CD14-positive monocyte (primary cell): ENCODE measurements at regions not wholly inside any gene's neighbourhood (a gene's known extent, or its start where the extent isn't known, plus 50 kb on each side); places are given as distances from the start of the nearest gene placed in this dataset.

Source experiments
- DNase-seq, 3 donors: peaks; one replicate each; pipeline ENCODE4 v3.0.0-alpha.2; 2011 to 2022
- H2AFZ ChIP-seq: 2 replicates; pipeline ENCODE4 v1.6.0; 2012; ENCODE audit warnings: mild to moderate bottlenecking, low read depth, low read length, inconsistent platforms; ENCODE audit not compliant: insufficient read depth, poor library complexity, severe bottlenecking
- H3K27ac ChIP-seq, 2 donors: 1 replicate in 1 of 2; 2 replicates in 1 of 2; pipeline ENCODE4 v1.5.1; 2012 to 2013; ENCODE audit warnings: low read length in 2 of 2, control low read depth in 1 of 2, inconsistent platforms in 1 of 2, low read depth in 1 of 2, mild to moderate bottlenecking in 1 of 2
- H3K27me3 ChIP-seq, 2 donors: one replicate each; pipeline versions ENCODE4 v1.6.0 to v1.6.1; 2011 to 2013; ENCODE audit warnings: low read length in 2 of 2; ENCODE audit not compliant: control insufficient read depth in 2 of 2, insufficient read depth in 2 of 2
- H3K36me3 ChIP-seq, 2 donors: replicated peaks in 1 of 2; 1 replicate in 1 of 2; 2 replicates in 1 of 2; pipeline versions ENCODE4 v1.5.1 to v1.6.1; 2012 to 2013; ENCODE audit warnings: low read length in 2 of 2, control low read depth in 1 of 2, inconsistent platforms in 1 of 2, mild to moderate bottlenecking in 1 of 2; ENCODE audit not compliant: insufficient read depth in 2 of 2, control insufficient read depth in 1 of 2
- H3K4me1 ChIP-seq, 2 donors: 1 replicate in 1 of 2; 2 replicates in 1 of 2; pipeline versions ENCODE4 v1.5.1 to v1.6.1; 2012 to 2013; ENCODE audit warnings: low read length in 2 of 2, control low read depth in 1 of 2, inconsistent platforms in 1 of 2, mild to moderate bottlenecking in 1 of 2, moderate library complexity in 1 of 2; ENCODE audit not compliant: insufficient read depth in 2 of 2, control insufficient read depth in 1 of 2
- H3K4me2 ChIP-seq: replicated peaks from 2 replicates; pipeline ENCODE3; 2012; ENCODE audit warnings: low read length, moderate library complexity, mild to moderate bottlenecking; ENCODE audit not compliant: poor library complexity, severe bottlenecking; ENCODE audit errors: extremely low read depth
- H3K4me3 ChIP-seq, 3 experiments: fragments of 200-600 bp in 1 of 3; sonication (generic) in 1 of 3; replicated peaks in 1 of 3; 1 replicate in 2 of 3; 2 replicates in 1 of 3; pipeline ENCODE4 v1.5.1; 2011 to 2013; ENCODE audit warnings: low read length in 3 of 3, mild to moderate bottlenecking in 3 of 3, control low read depth in 2 of 3, low read depth in 2 of 3, inconsistent platforms in 1 of 3, moderate library complexity in 1 of 3
- H3K79me2 ChIP-seq: 2 replicates; pipeline ENCODE4 v1.6.0; 2012; ENCODE audit warnings: mild to moderate bottlenecking, control low read depth, inconsistent platforms, low read length, moderate library complexity; ENCODE audit not compliant: insufficient read depth
- H3K9ac ChIP-seq: 2 replicates; pipeline ENCODE4 v1.6.0; 2017; ENCODE audit warnings: low read length, mild to moderate bottlenecking; ENCODE audit not compliant: insufficient read depth, poor library complexity, severe bottlenecking
- H3K9me3 ChIP-seq, 2 donors: replicated peaks in 1 of 2; 1 replicate in 1 of 2; 2 replicates in 1 of 2; pipeline versions ENCODE4 v1.5.1 to v1.6.1; 2012 to 2013; ENCODE audit warnings: low read length in 2 of 2, control low read depth in 1 of 2; ENCODE audit not compliant: control insufficient read depth in 1 of 2, insufficient read depth in 1 of 2
- H4K20me1 ChIP-seq: 2 replicates; pipeline ENCODE4 v1.6.0; 2012; ENCODE audit warnings: mild to moderate bottlenecking, low read length, control low read depth, moderate library complexity; ENCODE audit not compliant: insufficient read depth
- H3K27ac Mint-ChIP-seq, 7 donors: one replicate each; pipeline ENCODE4 v1.8.0; 2020; ENCODE audit warnings: mild to moderate bottlenecking in 7 of 7, mixed read lengths in 7 of 7, moderate library complexity in 6 of 7, inconsistent platforms in 2 of 7
- H3K27me3 Mint-ChIP-seq, 3 donors: one replicate each; pipeline ENCODE4 v1.8.0; 2021 to 2022; ENCODE audit warnings: low read depth in 3 of 3, mild to moderate bottlenecking in 3 of 3, mixed read lengths in 3 of 3, moderate library complexity in 3 of 3, inconsistent platforms in 1 of 3
- H3K36me3 Mint-ChIP-seq, 2 donors: one replicate each; pipeline ENCODE4 v1.8.0; 2020; ENCODE audit warnings: mixed read lengths in 2 of 2, inconsistent platforms in 1 of 2, mild to moderate bottlenecking in 1 of 2
- H3K4me1 Mint-ChIP-seq: one replicate; pipeline ENCODE4 v1.8.0; 2020; ENCODE audit warnings: mild to moderate bottlenecking, mixed read lengths
- H3K4me3 Mint-ChIP-seq, 2 donors: one replicate each; pipeline ENCODE4 v1.8.0; 2020; ENCODE audit warnings: mild to moderate bottlenecking in 2 of 2, mixed read lengths in 2 of 2, moderate library complexity in 1 of 2
- H3K9me3 Mint-ChIP-seq, 7 donors: one replicate each; pipeline ENCODE4 v1.8.0; 2020 to 2022; ENCODE audit warnings: mixed read lengths in 7 of 7, mild to moderate bottlenecking in 6 of 7, moderate library complexity in 6 of 7, inconsistent platforms in 2 of 7
- CTCF ChIP-seq: fragments of 200-600 bp; IDR thresholded peaks from one replicate; pipeline ENCODE4 v1.8.0; 2022; ENCODE audit warnings: antibody characterized with exemption, mild to moderate bottlenecking
- WGBS: methylation state at CpG from one replicate; pipeline ENCODE4 v1.1.5; 2013; ENCODE audit warnings: missing lambda C conversion rate; ENCODE audit not compliant: insufficient coverage; 5-methylcytosine and 5-hydroxymethylcytosine counted together
- intact Hi-C, 2 donors: fragments of 100-400 bp; cut with micrococcal nuclease; formaldehyde crosslinking; loops; one replicate each; pipeline versions ENCODE4 v1.15.0 to v1.15.1; 2023

- Mint-ChIP-seq H3K4me3 (no peak overlapping the region), H3K36me3 (no peaks in the 10 kb centered on the region), H3K9me3 (peaks cover 2 to 18% (median 5%) of the 10 kb centered on the region in 7 donors), H3K27me3 (peaks cover 3 to 6% (median 4%) of the 10 kb centered on the region in 3 donors), H3K4me1 (no peaks in the 10 kb centered on the region), H3K27ac (no peak overlapping the region)
- Histone ChIP-seq H3K4me1 (no peaks in the 10 kb centered on the region), H3K27me3 (no peaks in the 10 kb centered on the region), H2AFZ (no peak overlapping the region), H3K36me3 (no peaks in the 10 kb centered on the region), H3K79me2 (no peaks in the 10 kb centered on the region), H3K9me3 (no peaks in the 10 kb centered on the region), H3K4me3 (no peak overlapping the region), H3K4me2 (no peak overlapping the region), H4K20me1 (no peaks in the 10 kb centered on the region), H3K27ac (no peak overlapping the region), H3K9ac (no peak overlapping the region)
- intact Hi-C loops, result no loop called here
- no peak for TF ChIP-seq CTCF
- DNase-seq, result peak in 1 of 3 donors; percentile 4
These were observed 101.5 kb downstream of the MXRA5 start for GRCh38 chrX:3244955-3245354.

DNA sequence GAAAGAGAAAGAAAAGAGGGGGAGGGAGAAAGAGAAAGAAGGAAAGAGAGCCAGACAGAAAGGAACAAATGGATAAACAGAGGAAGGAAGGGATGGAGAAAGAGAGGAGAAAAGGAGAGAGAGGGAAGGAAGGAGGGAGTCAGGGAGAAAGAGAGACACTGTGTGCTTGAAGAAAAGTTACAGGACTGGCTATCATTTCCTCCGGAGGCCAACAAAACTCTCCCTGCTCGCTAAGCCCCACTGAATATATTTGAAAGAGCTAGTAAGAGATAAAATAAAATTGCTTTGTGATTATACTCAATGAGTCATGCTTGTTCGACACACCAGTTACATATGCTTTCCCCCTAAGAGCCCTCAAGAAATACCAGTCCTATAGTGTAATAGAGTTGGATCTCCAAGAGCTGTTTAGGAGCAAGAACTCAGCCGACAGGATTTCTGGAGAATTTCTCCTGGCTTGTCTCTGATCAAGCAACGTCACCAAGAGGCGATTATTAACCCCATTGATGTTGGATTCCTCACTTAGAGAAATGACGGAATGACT is 102.2 kb downstream of the MXRA5 start:
- WGBS, result no CpG with 5 or more reads among the region's 7 CpGs
- no peak for TF ChIP-seq CTCF
- no peaks in the 10 kb centered on the region for H3K36me3 ChIP-seq
- Mint-ChIP-seq H3K27me3 (peaks cover 3 to 5% (median 3%) of the 10 kb centered on the region in 3 donors), H3K36me3 (no peaks in the 10 kb centered on the region), H3K4me1 (no peaks in the 10 kb centered on the region), H3K27ac (no peak overlapping the region), H3K9me3 (peaks cover 0 to 12% (median 2%) of the 10 kb centered on the region in 7 donors), H3K4me3 (no peak overlapping the region)
- no peak overlapping the region for H3K9ac ChIP-seq
- H3K9me3 ChIP-seq, result no peaks in the 10 kb centered on the region
- H3K4me3 ChIP-seq, result no peak overlapping the region
- no peaks in the 10 kb centered on the region for H3K27me3 ChIP-seq
- H2AFZ ChIP-seq, result no peak overlapping the region
- DNase-seq, result no peak
- H3K79me2 ChIP-seq, result no peaks in the 10 kb centered on the region
- no peak overlapping the region for H3K4me2 ChIP-seq
- intact Hi-C loops, result no loop called here
- H3K4me1 ChIP-seq, result no peaks in the 10 kb centered on the region
- no peak overlapping the region for H3K27ac ChIP-seq
- H4K20me1 ChIP-seq, result no peaks in the 10 kb centered on the region
